Suprapubic skin (tissue), 4 donors: ENCODE measurements at regions not wholly inside any gene's neighbourhood (a gene's known extent, or its start where the extent isn't known, plus 50 kb on each side); places are given as distances from the start of the nearest gene placed in this dataset.

ENCODE experiments used
- DNase-seq, 2 donors: peaks; one replicate each; pipeline ENCODE4 v3.0.0-alpha.2; 2019; ENCODE audit warnings: low spot score in 2 of 2
- H3K27ac ChIP-seq: fragments of 200-600 bp; sonication (generic); one replicate; pipeline ENCODE4 v1.5.1; 2019
- H3K27me3 ChIP-seq: fragments of 200-600 bp; sonication (generic); one replicate; pipeline ENCODE4 v1.5.1; 2019
- H3K36me3 ChIP-seq: fragments of 200-600 bp; sonication (generic); one replicate; pipeline ENCODE4 v1.5.1; 2019
- H3K4me1 ChIP-seq: fragments of 200-600 bp; sonication (generic); one replicate; pipeline ENCODE4 v1.5.1; 2019
- H3K4me3 ChIP-seq: fragments of 200-600 bp; sonication (generic); one replicate; pipeline ENCODE4 v1.5.1; 2019; ENCODE audit warnings: mild to moderate bottlenecking
- H3K9me3 ChIP-seq: fragments of 200-600 bp; sonication (generic); one replicate; pipeline ENCODE4 v1.5.1; 2019
- EP300 ChIP-seq: sonication (generic); formaldehyde crosslinking; IDR thresholded peaks from one replicate; pipeline ENCODE4 v1.6.1; 2017; ENCODE audit warnings: antibody characterized with exemption
- POLR2A ChIP-seq, 2 donors: fragments of 450-650 bp; IDR thresholded peaks; one replicate each; pipeline ENCODE4 v1.6.1; 2017; ENCODE audit warnings: antibody characterized with exemption in 2 of 2, mild to moderate bottlenecking in 2 of 2, moderate library complexity in 2 of 2
- POLR2AphosphoS5 ChIP-seq, 3 donors: sonication (generic); formaldehyde crosslinking; IDR thresholded peaks; one replicate each; pipeline ENCODE4 v1.6.1; 2017; ENCODE audit warnings: antibody characterized with exemption in 3 of 3
- WGBS: methylation state at CpG from one replicate; pipeline ENCODE4 v1.1.5; 2018; 5-methylcytosine and 5-hydroxymethylcytosine counted together
- TF ChIP-seq, protein P1 (sequence below), 2 donors: fragments of 200-600 bp in 1 of 2; fragments of 450-650 bp in 1 of 2; sonication (generic) in 1 of 2; IDR thresholded peaks; one replicate each; pipeline ENCODE4 v1.5.1; 2016 to 2019; ENCODE audit warnings: antibody characterized with exemption in 2 of 2, mild to moderate bottlenecking in 1 of 2, moderate library complexity in 1 of 2

DNA sequence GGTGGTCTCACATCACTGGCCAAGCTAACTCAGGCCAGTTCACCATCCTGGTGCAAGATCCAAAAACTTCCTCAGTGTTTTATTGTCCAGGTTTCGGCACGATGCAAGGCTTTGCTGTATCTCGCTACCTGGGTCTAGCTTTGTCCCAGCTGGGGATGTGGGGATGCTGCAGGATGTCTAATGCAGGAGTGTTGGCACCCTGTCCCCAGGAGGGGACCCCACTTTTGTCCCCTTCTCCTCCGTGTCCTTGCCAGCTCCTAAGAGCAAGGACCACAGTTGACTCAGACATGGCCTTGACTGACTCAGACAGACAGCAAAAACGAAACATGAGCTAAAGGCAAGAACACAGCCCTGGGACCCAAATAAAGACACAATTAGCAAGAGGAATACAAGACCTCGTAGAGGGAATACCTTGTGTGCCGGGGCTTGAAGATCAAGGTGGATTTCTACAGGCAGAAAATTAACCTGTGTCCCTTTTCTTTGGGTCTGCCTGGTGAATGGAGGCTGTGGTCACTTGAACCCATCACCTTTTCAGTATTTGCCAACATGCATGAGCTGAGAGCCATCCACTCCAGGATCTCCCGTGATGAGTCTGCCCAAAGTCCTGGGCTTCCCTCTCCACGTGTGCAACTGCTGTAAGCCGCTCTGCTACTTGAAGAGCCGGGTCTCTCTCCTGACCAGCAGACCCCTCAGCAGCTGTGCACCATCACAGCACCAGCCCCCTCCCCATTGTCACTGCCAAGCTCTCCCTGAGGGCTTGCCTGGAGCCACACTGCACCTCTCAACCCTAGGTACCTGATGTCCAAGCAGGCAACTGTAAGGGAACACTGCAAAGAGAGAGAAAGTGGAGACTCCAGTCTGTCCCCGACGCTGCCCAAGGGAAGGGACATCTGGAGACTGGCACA lies 149.5 kb upstream of the ZNF507 start:
- WGBS: 83% methylated on average over 13 of the region's 13 CpGs
- no peak for DNase-seq
- H3K36me3 ChIP-seq: no peaks in the 10 kb centered on the region
- H3K9me3 ChIP-seq: no peaks in the 10 kb centered on the region
- no peak overlapping the region for H3K27ac ChIP-seq
- TF ChIP-seq POLR2A (IDR thresholded peaks at IDR 0.05) (no peak), POLR2AphosphoS5 (IDR thresholded peaks at IDR 0.05) (no peak), EP300 (no peak)
- TF ChIP-seq, protein P1, sequence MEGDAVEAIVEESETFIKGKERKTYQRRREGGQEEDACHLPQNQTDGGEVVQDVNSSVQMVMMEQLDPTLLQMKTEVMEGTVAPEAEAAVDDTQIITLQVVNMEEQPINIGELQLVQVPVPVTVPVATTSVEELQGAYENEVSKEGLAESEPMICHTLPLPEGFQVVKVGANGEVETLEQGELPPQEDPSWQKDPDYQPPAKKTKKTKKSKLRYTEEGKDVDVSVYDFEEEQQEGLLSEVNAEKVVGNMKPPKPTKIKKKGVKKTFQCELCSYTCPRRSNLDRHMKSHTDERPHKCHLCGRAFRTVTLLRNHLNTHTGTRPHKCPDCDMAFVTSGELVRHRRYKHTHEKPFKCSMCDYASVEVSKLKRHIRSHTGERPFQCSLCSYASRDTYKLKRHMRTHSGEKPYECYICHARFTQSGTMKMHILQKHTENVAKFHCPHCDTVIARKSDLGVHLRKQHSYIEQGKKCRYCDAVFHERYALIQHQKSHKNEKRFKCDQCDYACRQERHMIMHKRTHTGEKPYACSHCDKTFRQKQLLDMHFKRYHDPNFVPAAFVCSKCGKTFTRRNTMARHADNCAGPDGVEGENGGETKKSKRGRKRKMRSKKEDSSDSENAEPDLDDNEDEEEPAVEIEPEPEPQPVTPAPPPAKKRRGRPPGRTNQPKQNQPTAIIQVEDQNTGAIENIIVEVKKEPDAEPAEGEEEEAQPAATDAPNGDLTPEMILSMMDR (IDR thresholded peaks at IDR 0.05): no peak
- no peaks in the 10 kb centered on the region for H3K4me1 ChIP-seq
- no peaks in the 10 kb centered on the region for H3K27me3 ChIP-seq
- no peak overlapping the region for H3K4me3 ChIP-seq

GRCh38 chr19:32196690-32197420 lies 148.6 kb upstream of the ZNF507 start:
- DNase-seq: no peak
- Histone ChIP-seq H3K36me3 (no peaks in the 10 kb centered on the region), H3K9me3 (no peaks in the 10 kb centered on the region), H3K27ac (no peak overlapping the region), H3K4me3 (no peak overlapping the region), H3K27me3 (no peaks in the 10 kb centered on the region), H3K4me1 (no peaks in the 10 kb centered on the region)
- 87% methylated on average over 12 of the region's 13 CpGs for WGBS
- TF ChIP-seq, protein P1 (IDR thresholded peaks at IDR 0.05): no peak
- TF ChIP-seq POLR2AphosphoS5 (IDR thresholded peaks at IDR 0.05) (no peak), EP300 (no peak), POLR2A (IDR thresholded peaks at IDR 0.05) (no peak)

- Histone ChIP-seq H3K27me3 (no peaks in the 10 kb centered on the region), H3K36me3 (no peaks in the 10 kb centered on the region), H3K4me1 (no peaks in the 10 kb centered on the region), H3K27ac (no peak overlapping the region), H3K9me3 (no peaks in the 10 kb centered on the region), H3K4me3 (no peak overlapping the region)
- 65% methylated on average over 13 of the region's 13 CpGs for WGBS
- TF ChIP-seq EP300 (no peak), POLR2A (IDR thresholded peaks at IDR 0.05) (no peak)
- TF ChIP-seq, protein P1 (IDR thresholded peaks at IDR 0.05): no peak
- no peak for DNase-seq
These were observed 147.2 kb upstream of the ZNF507 start for GRCh38 chr19:32197896-32198882.

DNA sequence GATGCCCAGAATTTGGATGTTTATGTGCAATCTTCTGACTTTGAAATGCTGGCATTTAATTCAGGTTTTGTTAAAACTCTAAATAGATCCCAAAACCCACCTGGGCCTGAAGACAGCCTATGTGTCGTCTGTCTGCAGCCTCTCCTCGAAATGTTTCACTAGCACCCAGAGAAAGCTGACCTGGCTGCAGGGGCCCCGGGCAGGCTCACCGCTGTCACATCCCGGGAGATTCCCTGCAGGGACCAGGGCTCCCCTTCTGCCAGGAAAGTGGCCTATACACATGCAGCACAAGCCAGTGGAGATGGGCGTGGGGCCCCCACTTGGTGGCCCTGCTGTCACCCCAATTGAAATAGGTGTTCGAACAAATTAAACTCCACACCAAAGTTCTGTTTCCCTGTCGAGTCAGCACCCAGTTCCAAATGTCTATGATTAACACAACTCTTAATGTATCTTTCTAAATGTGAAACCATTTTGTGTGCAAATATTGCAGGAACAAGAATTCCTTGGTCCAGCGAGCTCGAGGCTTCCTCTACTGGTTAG lies 145.8 kb upstream of the ZNF507 start:
- Histone ChIP-seq H3K27me3 (no peaks in the 10 kb centered on the region), H3K9me3 (no peaks in the 10 kb centered on the region), H3K36me3 (no peaks in the 10 kb centered on the region), H3K27ac (no peak overlapping the region), H3K4me3 (no peak overlapping the region), H3K4me1 (no peaks in the 10 kb centered on the region)
- no peak for DNase-seq
- WGBS: 93% methylated on average over 10 of the region's 10 CpGs
- TF ChIP-seq, protein P1 (IDR thresholded peaks at IDR 0.05): no peak
- TF ChIP-seq POLR2A (IDR thresholded peaks at IDR 0.05) (no peak), POLR2AphosphoS5 (IDR thresholded peaks at IDR 0.05) (no peak), EP300 (no peak)
